OCI-M2 (cell line): ENCODE measurements at regions not wholly inside any gene's neighbourhood (a gene's known extent, or its start where the extent isn't known, plus 50 kb on each side); places are given as distances from the start of the nearest gene placed in this dataset.
"Not testable (repeated sequence)": the region's sequence is repeated elsewhere in the genome, so short reads cannot be mapped to it uniquely, and the experiment has no call there.

Experiments used
- DNase-seq: peaks from one replicate; lab custom pipeline; 2025; ENCODE audit not compliant: unreplicated experiment; lab: John Stamatoyannopoulos, UW

- DNase-seq, result no peak
Measured at GRCh38 chr13:81350056-81350455, 1009.1 kb upstream of the SPRY2 start.

GRCh38 chr13:81340118-81341069 is 999.5 kb upstream of the SPRY2 start:
- not testable (repeated sequence) for DNase-seq

- not testable (repeated sequence) for DNase-seq
Measured at GRCh38 chr13:81339666-81340065, 998.7 kb upstream of the SPRY2 start.

GRCh38 chr13:81334481-81334880 is 993.6 kb upstream of the SPRY2 start:
- DNase-seq, result no peak

GRCh38 chr13:81326913-81327312 is 986.0 kb upstream of the SPRY2 start:
- no peak for DNase-seq

- DNase-seq, result no peak
Measured at GRCh38 chr13:81320516-81320915, 979.6 kb upstream of the SPRY2 start.

- DNase-seq, result no peak
Measured at GRCh38 chr13:81319351-81319750, 978.4 kb upstream of the SPRY2 start.

- DNase-seq, result no peak
Measured at GRCh38 chr13:81318231-81319019, 977.5 kb upstream of the SPRY2 start.

GRCh38 chr13:81314461-81314860 is 973.5 kb upstream of the SPRY2 start:
- DNase-seq, result no peak

GRCh38 chr13:81305928-81306327 is 965.0 kb upstream of the SPRY2 start:
- no peak for DNase-seq

GRCh38 chr13:81304121-81304659 is 963.3 kb upstream of the SPRY2 start:
- no peak for DNase-seq

- DNase-seq, result no peak
Measured at GRCh38 chr13:81302677-81303076, 961.8 kb upstream of the SPRY2 start.

- DNase-seq, result no peak
Measured at GRCh38 chr13:81302125-81302524, 961.2 kb upstream of the SPRY2 start.

- no peak for DNase-seq
Measured at GRCh38 chr13:81295177-81295576, 954.3 kb upstream of the SPRY2 start.

- DNase-seq, result no peak
Measured at GRCh38 chr13:81293594-81294164, 952.8 kb upstream of the SPRY2 start.

- no peak for DNase-seq
Measured at GRCh38 chr13:81283561-81283960, 942.6 kb upstream of the SPRY2 start.

GRCh38 chr13:81283062-81283461 is 942.1 kb upstream of the SPRY2 start:
- no peak for DNase-seq

- DNase-seq, result no peak
Measured at GRCh38 chr13:81275666-81276258, 934.8 kb upstream of the SPRY2 start.

- no peak for DNase-seq
Measured at GRCh38 chr13:81247711-81248110, 906.8 kb upstream of the SPRY2 start.

GRCh38 chr13:81246556-81246955 is 905.6 kb upstream of the SPRY2 start:
- DNase-seq, result no peak

GRCh38 chr13:81244011-81244410 is 903.1 kb upstream of the SPRY2 start:
- no peak for DNase-seq
